K562 (cell line): ENCODE measurements at regions not wholly inside any gene's neighbourhood (a gene's known extent, or its start where the extent isn't known, plus 50 kb on each side); places are given as distances from the start of the nearest gene placed in this dataset.

Experiments used
- ATAC-seq: fragments of 200-7000 bp; cut with Tn5 transposase; 3 replicates; pipeline ENCODE4 v1.9.1; 2020; ENCODE audit warnings: moderate library complexity
- BruUV-seq: library from RNA; stranded (reverse); fragments of 400-500 nt; replicated peaks from 2 replicates; lab custom pipeline; 2021; lab: Mats Ljungman, UMichigan
- CTCF ChIA-PET: fragments of 300-600 bp; formaldehyde crosslinking; extraction: SDS; loops from one replicate; lab custom pipeline; 2021; ENCODE audit warnings: low intra/inter-chr PET ratio; lab: Yijun Ruan, JAX
- POLR2A ChIA-PET: fragments of 300-600, 350-650 bp; sonication (Branson Sonifier 250); formaldehyde crosslinking; extraction: SDS; loops from one replicate; lab custom pipeline; 2021; ENCODE audit warnings: antibody characterized with exemption, inconsistent platforms; lab: Yijun Ruan, JAX
- DNase-seq, 4 experiments: peaks; one replicate each; pipeline versions ENCODE4 v3.0.0 to v3.0.0-alpha.2; 2011 to 2018; ENCODE audit warnings: low spot score in 3 of 4, mixed read lengths in 3 of 4; ENCODE audit errors: extremely low read depth in 1 of 4
- FAIRE-seq: peaks from 2 replicates; lab custom pipeline; 2011; peaks lifted over from hg19 to GRCh38; lab: Jason Lieb, UNC
- H2AFZ ChIP-seq: 2 replicates; pipeline ENCODE4 v1.6.0; 2011; ENCODE audit warnings: low read depth, low read length, control low read depth, inconsistent platforms
- H3K27ac ChIP-seq: fragments of 200-600 bp; 3 replicates; pipeline ENCODE4 v1.8.0; 2011; ENCODE audit warnings: low read depth, mild to moderate bottlenecking, control low read depth, inconsistent platforms, low read length, moderate library complexity, mixed read lengths; ENCODE audit errors: extremely low read depth
- H3K27me3 ChIP-seq, 2 experiments: fragments of 300-600 bp in 1 of 2; 2 replicates in 1 of 2; 3 replicates in 1 of 2; pipeline versions ENCODE4 v1.6.0 to v1.8.0; 2011; ENCODE audit warnings: inconsistent platforms in 2 of 2, low read length in 2 of 2, mild to moderate bottlenecking in 1 of 2, mixed read lengths in 1 of 2, moderate library complexity in 1 of 2; ENCODE audit not compliant: control insufficient read depth in 2 of 2, insufficient read depth in 2 of 2
- H3K36me3 ChIP-seq: fragments of 300-600 bp; 3 replicates; pipeline ENCODE4 v1.8.0; 2011; ENCODE audit warnings: mild to moderate bottlenecking, low read length, inconsistent platforms; ENCODE audit not compliant: control insufficient read depth, insufficient read depth
- H3K4me1 ChIP-seq, 2 experiments: fragments of 200-600 bp in 1 of 2; replicated peaks in 1 of 2; 2 replicates in 1 of 2; 3 replicates in 1 of 2; pipeline versions ENCODE4 v1.5.1 to v1.8.0; 2011; ENCODE audit warnings: inconsistent platforms in 2 of 2, low read length in 2 of 2, mild to moderate bottlenecking in 1 of 2, mixed read lengths in 1 of 2, moderate library complexity in 1 of 2; ENCODE audit not compliant: control insufficient read depth in 2 of 2, insufficient read depth in 2 of 2
- H3K4me2 ChIP-seq: 2 replicates; pipeline ENCODE4 v1.6.1; 2011; ENCODE audit warnings: low read length, control low read depth, inconsistent platforms, mixed read lengths; ENCODE audit not compliant: insufficient read depth
- H3K4me3 ChIP-seq: fragments of 200-600 bp; sonication (generic), shearing (Covaris generic); 2 replicates; pipeline ENCODE4 v1.5.1; 2016; ENCODE audit warnings: control low read depth, inconsistent platforms
- H3K79me2 ChIP-seq: fragments of 200-600 bp; 3 replicates; pipeline ENCODE4 v1.8.0; 2011; ENCODE audit warnings: low read length, inconsistent platforms; ENCODE audit not compliant: control insufficient read depth, insufficient read depth
- H3K9ac ChIP-seq, 2 experiments: 2 replicates each; pipeline versions ENCODE4 v1.6.0 to v1.6.1; 2011; ENCODE audit warnings: low read depth in 2 of 2, low read length in 2 of 2, control low read depth in 1 of 2, inconsistent platforms in 1 of 2, mild to moderate bottlenecking in 1 of 2, mixed read lengths in 1 of 2; ENCODE audit not compliant: insufficient read depth in 1 of 2
- H3K9me1 ChIP-seq: one replicate; pipeline ENCODE4 v1.6.0; 2011; ENCODE audit warnings: inconsistent platforms, mild to moderate bottlenecking, low read length, moderate library complexity; ENCODE audit not compliant: control insufficient read depth, insufficient read depth
- H3K9me3 ChIP-seq: replicated peaks from 2 replicates; pipeline ENCODE4 v1.5.1; 2011; ENCODE audit warnings: low read depth, low read length, inconsistent platforms; ENCODE audit not compliant: control insufficient read depth, insufficient read depth
- H4K20me1 ChIP-seq: replicated peaks from 2 replicates; pipeline ENCODE4 v1.6.1; 2011; ENCODE audit warnings: low read length, inconsistent platforms, mixed read lengths; ENCODE audit not compliant: control insufficient read depth, insufficient read depth
- CAMTA2 ChIP-seq: fragments of 250-450 bp; sonication (Bioruptor Pico); conservative IDR thresholded peaks from 2 replicates; pipeline ENCODE4 v1.5.1; 2022
- E2F5 ChIP-seq: sonication (generic); formaldehyde crosslinking; IDR thresholded peaks from 2 replicates; pipeline ENCODE4 v1.8.0; 2022; ENCODE audit warnings: mild to moderate bottlenecking, missing genetic modification reagents
- EZH2 ChIP-seq: IDR thresholded peaks from 2 replicates; pipeline ENCODE4 v1.6.1; 2012; ENCODE audit warnings: low read depth, mild to moderate bottlenecking, inconsistent platforms, low read length, borderline replicate concordance
- FUS ChIP-seq: fragments of 200-400 bp; formaldehyde crosslinking; optimal IDR thresholded peaks from 2 replicates; pipeline ENCODE3; 2017; ENCODE audit warnings: low read depth, low read length
- HDAC2 ChIP-seq: fragments of 450-650 bp; IDR thresholded peaks from 2 replicates; pipeline ENCODE4 v1.6.1; 2016; ENCODE audit warnings: mild to moderate bottlenecking
- MYC ChIP-seq, 2 experiments: fragments of 250-450 bp in 1 of 2; sonication (Bioruptor Pico) in 1 of 2; IDR thresholded peaks; 2 replicates each; pipeline versions ENCODE4 v1.5.1 to v1.6.1; 2012 to 2021; ENCODE audit warnings: low read depth in 2 of 2, borderline replicate concordance in 1 of 2, improper control_type of control experiment in 1 of 2, low read length in 1 of 2, mild to moderate bottlenecking in 1 of 2, moderate library complexity in 1 of 2
- PTTG1 ChIP-seq: fragments of 450-650 bp; IDR thresholded peaks from 2 replicates; pipeline ENCODE4 v1.6.1; 2016; ENCODE audit warnings: low read depth, mild to moderate bottlenecking, missing genetic modification characterization, missing compliant biosample characterization
- TCF15 ChIP-seq: fragments of 250-450 bp; sonication (Bioruptor Pico); IDR thresholded peaks from 2 replicates; pipeline ENCODE4 v1.8.0; 2022; ENCODE audit warnings: moderate library complexity, mild to moderate bottlenecking, inconsistent platforms
- TCF7L2 ChIP-seq: fragments of 150-350 bp; IDR thresholded peaks from 2 replicates; pipeline ENCODE4 v1.6.1; 2016; ENCODE audit warnings: low read depth, mild to moderate bottlenecking, low read length, moderate library complexity
- ZBTB5 ChIP-seq: fragments of 450-650 bp; IDR thresholded peaks from 2 replicates; pipeline ENCODE4 v1.6.1; 2017; ENCODE audit warnings: antibody characterized with exemption
- ZHX1 ChIP-seq: fragments of 150-350 bp; conservative IDR thresholded peaks from 2 replicates; pipeline ENCODE4 v1.6.1; 2014; ENCODE audit warnings: low read length
- WGBS: fragments of 100-300 bp; shearing (Covaris generic); methylation state at CpG from one replicate; pipeline ENCODE4 v1.1.6; 2016; ENCODE audit warnings: low coverage, mixed read lengths; ENCODE audit not compliant: insufficient coverage; ENCODE audit errors: missing lambda C conversion rate; 5-methylcytosine and 5-hydroxymethylcytosine counted together
- in situ Hi-C: fragments of 300-500 bp; cut with MboI; formaldehyde crosslinking; loops from 4 replicates; pipeline ENCODE4 v1.15.0; 2018; ENCODE audit warnings: inconsistent platforms, mixed read lengths
- intact Hi-C: fragments of 100-400 bp; cut with micrococcal nuclease; formaldehyde crosslinking; loops from 2 replicates; pipeline ENCODE4 v1.14.2; 2022

DNA sequence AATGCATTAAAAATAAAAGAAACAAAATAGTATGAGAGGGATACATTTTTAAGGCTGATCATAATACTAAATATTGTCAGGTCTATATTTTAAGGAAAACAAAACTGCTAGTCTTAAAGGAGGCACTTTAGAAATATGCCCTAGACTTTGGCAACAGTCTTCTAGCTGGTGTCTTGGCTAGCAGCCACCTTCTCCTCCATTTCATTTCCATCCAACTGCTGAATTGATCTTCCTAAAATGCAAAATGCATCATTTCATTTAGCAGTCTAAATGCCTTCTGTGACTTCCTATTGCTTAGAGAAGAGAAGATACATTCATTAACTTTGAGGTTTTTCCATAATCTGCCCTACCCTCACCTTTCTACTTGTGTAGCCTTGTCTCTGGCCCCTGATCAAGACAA lies 1404.1 kb downstream of the CDH11 start:
- Histone ChIP-seq H2AFZ (no peak overlapping the region), H3K9ac (no peak overlapping the region), H3K27me3 (no peaks in the 10 kb centered on the region), H3K4me2 (no peak overlapping the region), H3K27ac (no peak overlapping the region), H3K4me3 (no peak overlapping the region), H4K20me1 (no peaks in the 10 kb centered on the region), H3K4me1 (no peaks in the 10 kb centered on the region), H3K36me3 (no peaks in the 10 kb centered on the region), H3K79me2 (no peaks in the 10 kb centered on the region), H3K9me3 (no peaks in the 10 kb centered on the region), H3K9me1 (no peaks in the 10 kb centered on the region)
- ATAC-seq, result no peak
- BruUV-seq, result no TSS peak
- ChIA-PET POLR2A (no interaction called here), CTCF (no interaction called here)
- intact Hi-C loops (no loop called here), in situ Hi-C loops (no loop called here)
- DNase-seq, result no peak
- no peak for FAIRE-seq
- TF ChIP-seq E2F5 (CRISPR knock-in tag) (no peak), ZBTB5 (no peak)

DNA sequence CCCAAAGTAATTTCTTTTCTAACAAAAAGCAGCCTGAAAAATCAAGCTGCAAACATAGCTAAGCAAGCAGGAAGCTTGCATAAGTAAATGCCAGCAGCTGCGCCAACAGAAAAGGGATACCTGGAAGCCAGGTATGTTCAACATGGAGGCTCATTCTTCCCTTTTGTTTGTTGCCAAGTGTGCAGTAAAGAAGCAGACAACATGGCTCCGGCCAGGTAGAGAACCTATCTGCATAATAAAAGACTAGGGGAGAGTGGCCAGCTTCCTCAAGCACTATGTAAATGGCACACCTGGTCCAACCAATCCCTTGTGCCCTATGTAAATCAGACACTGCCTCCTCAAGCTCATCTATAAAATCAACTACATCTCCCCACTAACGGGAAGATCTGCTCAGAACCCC lies 1407.0 kb downstream of the CDH11 start:
- Histone ChIP-seq H3K9me1 (no peaks in the 10 kb centered on the region), H3K79me2 (no peaks in the 10 kb centered on the region), H3K9me3 (no peaks in the 10 kb centered on the region), H3K36me3 (no peaks in the 10 kb centered on the region), H4K20me1 (no peaks in the 10 kb centered on the region), H3K27ac (no peak overlapping the region), H3K4me3 (no peak overlapping the region), H3K27me3 (no peaks in the 10 kb centered on the region), H3K9ac (no peak overlapping the region), H3K4me1 (no peaks in the 10 kb centered on the region), H3K4me2 (no peak overlapping the region), H2AFZ (no peak overlapping the region)
- ATAC-seq (no peak), DNase-seq (no peak), FAIRE-seq (no peak)
- no TSS peak for BruUV-seq
- ChIA-PET CTCF (no interaction called here), POLR2A (interaction anchor here (0.7 kb wide), 1 partner anchor 778 kb away, joined by 3 read pairs; no protein-coding TSS in a partner anchor)
- in situ Hi-C loops (no loop called here), intact Hi-C loops (no loop called here)
- WGBS, result 0% methylated on average over 3 of the region's 3 CpGs
- no peak for TF ChIP-seq MYC (IDR thresholded peaks at IDR 0.05; ENCODE audit: low read depth, low read length)
- TF ChIP-seq MYC (CRISPR knock-in tag; IDR thresholded peaks at IDR 0.05; ENCODE audit: borderline replicate concordance, low read depth), result no peak
- no peak for TF ChIP-seq EZH2
- no peak for TF ChIP-seq PTTG1 (tag)
- TF ChIP-seq TCF7L2, result no peak
- TF ChIP-seq HDAC2, result no peak
- no peak for TF ChIP-seq ZHX1
- no peak for TF ChIP-seq FUS
- TF ChIP-seq TCF15 (CRISPR knock-in tag), result no peak
- no peak for TF ChIP-seq CAMTA2 (CRISPR knock-in tag)
